Bronchial epithelial cell (primary cell): ENCODE measurements at regions not wholly inside any gene's neighbourhood (a gene's known extent, or its start where the extent isn't known, plus 50 kb on each side); places are given as distances from the start of the nearest gene placed in this dataset.
A peak's percentile ranks its signal among the peaks of the same experiment; 100 is the strongest.

ENCODE experiments used
- DNase-seq: peaks from one replicate; pipeline ENCODE4 v3.0.0-alpha.2; 2010; ENCODE audit warnings: low read depth
- FAIRE-seq: peaks from 2 replicates; lab custom pipeline; 2011; peaks lifted over from hg19 to GRCh38; lab: Jason Lieb, UNC
- H3K27me3 ChIP-seq: 2 replicates; pipeline ENCODE4 v1.5.1; 2011; ENCODE audit warnings: low read length; ENCODE audit not compliant: control insufficient read depth, insufficient read depth
- H3K36me3 ChIP-seq: 2 replicates; pipeline ENCODE4 v1.5.1; 2011; ENCODE audit warnings: low read length; ENCODE audit not compliant: control insufficient read depth, insufficient read depth
- H3K4me3 ChIP-seq: 2 replicates; pipeline ENCODE4 v1.5.1; 2011; ENCODE audit warnings: mild to moderate bottlenecking, low read depth, low read length, control low read depth
- TF ChIP-seq, protein P1 (sequence below): IDR thresholded peaks from 2 replicates; pipeline ENCODE4 v1.5.1; 2011; ENCODE audit warnings: mild to moderate bottlenecking, moderate library complexity, low read length, control low read depth, inconsistent platforms; ENCODE audit not compliant: insufficient read depth, severe bottlenecking

DNA sequence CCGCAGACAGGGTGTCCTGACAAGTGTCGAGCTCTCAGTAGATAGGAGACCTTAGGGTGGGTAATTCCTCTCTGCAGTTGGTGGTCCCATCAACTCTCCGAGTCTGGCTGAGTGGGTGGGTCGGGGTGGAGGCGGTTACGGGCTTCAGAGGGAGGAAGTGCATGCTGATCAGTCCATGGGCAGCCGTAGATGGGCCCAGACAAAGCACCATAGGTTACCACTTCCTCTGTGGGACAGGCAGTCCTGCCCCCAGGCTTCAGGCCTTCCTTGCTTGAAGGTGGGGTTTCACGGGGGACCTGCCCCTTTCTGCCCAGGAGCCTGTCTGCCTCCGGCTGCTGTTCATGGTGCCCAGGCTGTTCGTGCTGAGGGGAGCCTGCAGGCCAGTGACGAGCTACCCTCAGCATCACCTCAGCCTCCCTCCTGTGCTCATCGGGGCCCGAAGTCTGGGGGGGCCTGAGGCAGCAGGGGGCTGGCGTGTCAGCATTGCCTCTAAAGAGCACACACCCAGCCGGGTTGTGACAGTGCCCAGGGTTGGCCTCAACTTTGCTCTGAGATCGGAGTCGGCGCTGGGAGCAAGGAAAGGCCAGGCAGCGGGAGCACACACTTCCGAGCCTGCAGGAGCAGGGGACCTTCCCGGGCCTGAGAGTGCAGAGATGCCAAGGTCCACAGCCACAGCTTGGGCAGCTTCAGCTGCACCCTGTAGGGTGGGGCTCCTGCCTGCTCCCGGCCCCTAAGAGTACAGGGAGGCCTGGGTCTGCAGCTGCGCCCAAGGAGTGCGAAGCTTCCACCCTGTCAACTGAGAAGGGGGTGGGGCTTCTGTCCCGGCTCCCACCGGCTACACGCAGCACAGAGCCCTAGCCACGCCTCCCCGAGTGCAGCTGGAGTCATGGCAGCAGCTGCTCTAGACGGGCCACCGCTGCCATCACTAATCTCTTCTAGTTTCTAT, 225.4 kb upstream of the NRIP1 start:
- no peak for FAIRE-seq
- TF ChIP-seq, protein P1, sequence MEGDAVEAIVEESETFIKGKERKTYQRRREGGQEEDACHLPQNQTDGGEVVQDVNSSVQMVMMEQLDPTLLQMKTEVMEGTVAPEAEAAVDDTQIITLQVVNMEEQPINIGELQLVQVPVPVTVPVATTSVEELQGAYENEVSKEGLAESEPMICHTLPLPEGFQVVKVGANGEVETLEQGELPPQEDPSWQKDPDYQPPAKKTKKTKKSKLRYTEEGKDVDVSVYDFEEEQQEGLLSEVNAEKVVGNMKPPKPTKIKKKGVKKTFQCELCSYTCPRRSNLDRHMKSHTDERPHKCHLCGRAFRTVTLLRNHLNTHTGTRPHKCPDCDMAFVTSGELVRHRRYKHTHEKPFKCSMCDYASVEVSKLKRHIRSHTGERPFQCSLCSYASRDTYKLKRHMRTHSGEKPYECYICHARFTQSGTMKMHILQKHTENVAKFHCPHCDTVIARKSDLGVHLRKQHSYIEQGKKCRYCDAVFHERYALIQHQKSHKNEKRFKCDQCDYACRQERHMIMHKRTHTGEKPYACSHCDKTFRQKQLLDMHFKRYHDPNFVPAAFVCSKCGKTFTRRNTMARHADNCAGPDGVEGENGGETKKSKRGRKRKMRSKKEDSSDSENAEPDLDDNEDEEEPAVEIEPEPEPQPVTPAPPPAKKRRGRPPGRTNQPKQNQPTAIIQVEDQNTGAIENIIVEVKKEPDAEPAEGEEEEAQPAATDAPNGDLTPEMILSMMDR, result no peak

DNA sequence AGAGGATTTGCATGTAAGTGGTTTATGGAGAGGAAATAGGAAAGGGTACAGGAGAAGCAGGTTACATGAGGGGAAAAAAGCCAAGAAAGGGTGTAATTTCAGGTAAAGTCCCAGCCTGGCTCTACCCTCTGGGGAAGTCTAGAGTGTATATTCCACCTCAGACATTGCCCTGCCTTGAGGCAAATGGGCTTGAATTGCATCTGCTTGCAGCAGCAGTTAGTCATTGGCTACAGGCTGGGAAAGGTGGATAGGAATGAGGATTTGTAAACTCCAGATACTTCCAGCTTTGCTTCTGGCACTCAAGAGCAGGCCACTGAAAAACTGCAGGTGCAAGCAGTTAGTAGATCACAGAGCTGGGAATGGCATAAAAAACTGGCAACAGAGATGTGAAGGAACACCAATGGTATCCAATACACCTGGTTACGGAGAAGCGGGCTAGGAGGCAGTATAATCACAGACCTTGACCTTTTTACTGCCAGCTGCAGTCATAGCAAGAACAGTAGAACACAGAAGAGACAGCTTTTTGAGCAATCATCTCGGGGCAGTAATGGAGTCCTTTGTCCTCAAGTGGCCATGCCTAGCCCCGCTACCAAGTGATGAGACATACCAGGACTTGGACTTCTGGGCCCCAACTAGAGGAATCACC, 226.9 kb upstream of the NRIP1 start:
- no peaks in the 10 kb centered on the region for H3K36me3 ChIP-seq
- H3K4me3 ChIP-seq, result no peak overlapping the region
- H3K27me3 ChIP-seq, result no peaks in the 10 kb centered on the region
- DNase-seq (peak; percentile 79), FAIRE-seq (peak; percentile 93)
- TF ChIP-seq, protein P1, result no peak

More for the DNA sequence above, 225.4 kb upstream of the NRIP1 start:
- DNase-seq, result no peak
- Histone ChIP-seq H3K27me3 (no peaks in the 10 kb centered on the region), H3K36me3 (no peaks in the 10 kb centered on the region), H3K4me3 (no peak overlapping the region)

DNA sequence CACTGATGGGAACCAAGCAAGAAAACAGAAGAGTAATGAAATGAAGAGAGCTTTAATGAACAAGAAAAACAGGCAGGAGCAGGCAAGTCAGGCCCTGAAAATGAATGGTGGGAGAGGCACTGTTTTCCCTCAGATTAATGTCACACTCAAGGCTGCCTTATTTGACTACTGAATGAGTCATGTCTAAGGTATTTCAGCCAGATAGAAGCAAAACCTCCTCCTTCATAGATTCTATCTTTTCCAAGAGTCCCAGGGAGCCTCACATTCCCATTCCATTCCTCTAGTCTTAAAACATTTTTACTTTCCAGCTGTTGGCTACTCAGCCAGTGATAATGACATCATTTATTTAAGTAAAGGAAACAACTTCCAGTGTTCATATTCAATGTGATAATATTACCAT, 228.4 kb upstream of the NRIP1 start:
- TF ChIP-seq, protein P1, result no peak
- DNase-seq, result peak; percentile 90
- no peak for FAIRE-seq
- no peak overlapping the region for H3K4me3 ChIP-seq
- H3K36me3 ChIP-seq, result no peaks in the 10 kb centered on the region
- no peaks in the 10 kb centered on the region for H3K27me3 ChIP-seq

DNA sequence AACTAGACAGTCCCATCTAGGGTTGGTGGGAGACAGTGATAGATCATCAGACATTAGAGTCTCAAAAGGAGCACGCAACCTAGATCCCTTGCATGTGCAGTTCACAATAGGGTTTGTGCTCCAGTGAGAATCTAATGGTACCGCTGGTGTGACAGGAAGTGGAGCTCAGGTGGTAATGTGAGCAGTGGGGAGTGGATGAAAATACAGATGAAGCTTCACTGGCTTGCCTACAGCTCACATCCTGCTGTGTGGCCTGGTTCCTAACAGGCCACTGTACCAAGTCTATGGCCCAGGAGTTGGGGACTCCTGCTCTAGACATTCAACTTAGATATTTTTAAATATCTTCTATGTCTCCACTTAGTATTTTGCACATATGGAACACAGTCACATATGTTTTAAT, 231.1 kb upstream of the NRIP1 start:
- Histone ChIP-seq H3K36me3 (no peaks in the 10 kb centered on the region), H3K27me3 (no peaks in the 10 kb centered on the region), H3K4me3 (no peak overlapping the region)
- DNase-seq, result no peak
- no peak for FAIRE-seq
- TF ChIP-seq, protein P1, result no peak

DNA sequence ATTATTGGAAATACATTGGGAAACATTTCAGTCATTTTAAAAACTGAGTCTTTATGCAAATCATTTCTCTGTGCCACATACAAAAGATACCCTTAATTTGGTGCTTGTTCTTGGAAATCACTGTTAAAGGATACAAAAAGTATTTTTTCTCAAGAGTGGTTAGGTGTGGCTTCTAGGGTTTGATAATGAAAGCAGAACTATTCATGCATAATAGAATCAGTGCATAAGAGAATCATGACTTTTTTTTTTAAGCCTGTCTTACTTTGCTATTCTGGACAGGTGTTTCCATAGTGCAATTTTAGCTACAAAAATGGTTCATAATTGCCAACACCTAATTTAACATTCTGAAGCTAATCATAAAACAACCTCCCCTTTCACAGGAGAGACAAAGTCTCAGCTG, 233.0 kb upstream of the NRIP1 start:
- FAIRE-seq (no peak), DNase-seq (no peak)
- Histone ChIP-seq H3K27me3 (no peaks in the 10 kb centered on the region), H3K4me3 (no peak overlapping the region), H3K36me3 (no peaks in the 10 kb centered on the region)
- TF ChIP-seq, protein P1, result no peak
